MM.1S (cell line): ENCODE measurements at regions not wholly inside any gene's neighbourhood (a gene's known extent, or its start where the extent isn't known, plus 50 kb on each side); places are given as distances from the start of the nearest gene placed in this dataset.

ENCODE experiments used
- DNase-seq: peaks from one replicate; pipeline ENCODE4 v3.0.0-alpha.2; 2015
- H2AFZ ChIP-seq: fragments of 300-600 bp; sonication (generic); 2 replicates; pipeline ENCODE4 v1.6.0; 2016; ENCODE audit warnings: antibody characterized with exemption, low read length
- H3F3A ChIP-seq: fragments of 300-600 bp; sonication (generic); 2 replicates; pipeline ENCODE4 v1.6.1; 2016; ENCODE audit warnings: mild to moderate bottlenecking, antibody characterized with exemption, low read length, moderate library complexity, mixed read lengths; ENCODE audit not compliant: insufficient read depth
- H3K27ac ChIP-seq: fragments of 300-600 bp; sonication (generic); 2 replicates; pipeline ENCODE4 v1.5.1; 2016; ENCODE audit warnings: mild to moderate bottlenecking, low read length
- H3K27me3 ChIP-seq: fragments of 300-600 bp; sonication (generic); replicated peaks from 2 replicates; pipeline ENCODE4 v1.6.0; 2016; ENCODE audit warnings: low read length; ENCODE audit not compliant: insufficient read depth
- H3K36me3 ChIP-seq: fragments of 300-600 bp; sonication (generic); replicated peaks from 2 replicates; pipeline ENCODE4 v1.6.1; 2016; ENCODE audit warnings: mild to moderate bottlenecking, low read length, mixed read lengths; ENCODE audit not compliant: insufficient read depth
- H3K4me1 ChIP-seq: fragments of 300-600 bp; sonication (generic); 2 replicates; pipeline ENCODE4 v1.6.1; 2016; ENCODE audit warnings: low read length, mixed read lengths
- H3K4me2 ChIP-seq: fragments of 300-600 bp; sonication (generic); 2 replicates; pipeline ENCODE4 v1.6.0; 2016; ENCODE audit warnings: low read depth, low read length
- H3K4me3 ChIP-seq: fragments of 300-600 bp; sonication (generic); 2 replicates; pipeline ENCODE4 v1.5.1; 2016; ENCODE audit warnings: low read length, mixed read lengths
- H3K79me2 ChIP-seq: fragments of 300-600 bp; sonication (generic); 2 replicates; pipeline ENCODE4 v1.6.1; 2016; ENCODE audit warnings: mixed run types, low read length, mixed read lengths
- H3K9ac ChIP-seq: fragments of 300-600 bp; sonication (generic); 2 replicates; pipeline ENCODE4 v1.6.1; 2016; ENCODE audit warnings: low read length, mixed read lengths
- H3K9me2 ChIP-seq: fragments of 300-600 bp; sonication (generic); replicated peaks from 2 replicates; pipeline ENCODE4 v1.6.1; 2016; ENCODE audit warnings: mild to moderate bottlenecking, low read length, mixed read lengths; ENCODE audit not compliant: insufficient read depth
- H3K9me3 ChIP-seq: fragments of 300-600 bp; sonication (generic); replicated peaks from 2 replicates; pipeline ENCODE4 v1.6.1; 2016; ENCODE audit warnings: mild to moderate bottlenecking, low read length, mixed read lengths; ENCODE audit not compliant: insufficient read depth
- H4K20me1 ChIP-seq: fragments of 300-600 bp; sonication (generic); 2 replicates; pipeline ENCODE4 v1.6.1; 2016; ENCODE audit warnings: mild to moderate bottlenecking, low read length, moderate library complexity, mixed read lengths; ENCODE audit not compliant: insufficient read depth
- CTCF ChIP-seq: fragments of 300-600 bp; sonication (generic); IDR thresholded peaks from 2 replicates; pipeline ENCODE4 v1.5.1; 2016; ENCODE audit warnings: antibody characterized with exemption, low read length, mixed read lengths
- EZH2 ChIP-seq: fragments of 300-600 bp; sonication (generic); optimal IDR thresholded peaks from 2 replicates; pipeline ENCODE3; 2017; ENCODE audit warnings: low read depth, mild to moderate bottlenecking, antibody characterized with exemption, low read length, mixed read lengths
- EZH2phosphoT487 ChIP-seq: fragments of 300-600 bp; sonication (generic); IDR thresholded peaks from 2 replicates; pipeline ENCODE4 v1.6.1; 2018; ENCODE audit warnings: antibody characterized with exemption, low read length

GRCh38 chr16:6562986-6563385, 769.7 kb upstream of the RBFOX1 start:
- TF ChIP-seq EZH2: no peak
- no peak for TF ChIP-seq CTCF
- TF ChIP-seq EZH2phosphoT487: no peak
- Histone ChIP-seq H3K27ac (no peak overlapping the region), H3K36me3 (no peaks in the 10 kb centered on the region), H3F3A (no peaks in the 10 kb centered on the region), H3K4me2 (no peak overlapping the region), H3K27me3 (no peaks in the 10 kb centered on the region), H3K9me2 (no peaks in the 10 kb centered on the region), H3K9ac (no peak overlapping the region), H3K79me2 (no peaks in the 10 kb centered on the region), H2AFZ (no peak overlapping the region), H3K4me1 (no peaks in the 10 kb centered on the region), H3K9me3 (no peaks in the 10 kb centered on the region), H4K20me1 (no peaks in the 10 kb centered on the region), H3K4me3 (no peak overlapping the region)
- DNase-seq: no peak

GRCh38 chr16:6560306-6561100, 772.1 kb upstream of the RBFOX1 start:
- no peaks in the 10 kb centered on the region for H3K27me3 ChIP-seq
- H3K9ac ChIP-seq: no peak overlapping the region
- H3K27ac ChIP-seq: no peak overlapping the region
- no peak overlapping the region for H3K4me2 ChIP-seq
- no peak overlapping the region for H2AFZ ChIP-seq
- no peaks in the 10 kb centered on the region for H3K79me2 ChIP-seq
- H3K4me1 ChIP-seq: no peaks in the 10 kb centered on the region
- TF ChIP-seq EZH2 (no peak), EZH2phosphoT487 (no peak), CTCF (no peak)
- no peak for DNase-seq
- H3K9me3 ChIP-seq: no peaks in the 10 kb centered on the region
- no peaks in the 10 kb centered on the region for H4K20me1 ChIP-seq
- H3K36me3 ChIP-seq: no peaks in the 10 kb centered on the region
- no peaks in the 10 kb centered on the region for H3F3A ChIP-seq
- H3K4me3 ChIP-seq: no peak overlapping the region
- no peaks in the 10 kb centered on the region for H3K9me2 ChIP-seq

- H3K4me1 ChIP-seq: no peaks in the 10 kb centered on the region
- H3K9me3 ChIP-seq: no peaks in the 10 kb centered on the region
- H3K4me3 ChIP-seq: no peak overlapping the region
- no peaks in the 10 kb centered on the region for H3K36me3 ChIP-seq
- no peaks in the 10 kb centered on the region for H3K9me2 ChIP-seq
- no peak overlapping the region for H3K27ac ChIP-seq
- H3K27me3 ChIP-seq: no peaks in the 10 kb centered on the region
- H4K20me1 ChIP-seq: no peaks in the 10 kb centered on the region
- no peak for DNase-seq
- H3F3A ChIP-seq: no peaks in the 10 kb centered on the region
- no peak overlapping the region for H3K4me2 ChIP-seq
- H2AFZ ChIP-seq: no peak overlapping the region
- TF ChIP-seq CTCF: no peak
- no peak for TF ChIP-seq EZH2phosphoT487
- TF ChIP-seq EZH2: no peak
- H3K9ac ChIP-seq: no peak overlapping the region
- H3K79me2 ChIP-seq: no peaks in the 10 kb centered on the region
Observed at GRCh38 chr16:6558661-6559060, 774.0 kb upstream of the RBFOX1 start.
